Spleen (tissue), 7 donors: ENCODE measurements at regions not wholly inside any gene's neighbourhood (a gene's known extent, or its start where the extent isn't known, plus 50 kb on each side); places are given as distances from the start of the nearest gene placed in this dataset.

Source experiments
- CTCF ChIP-seq, 11 experiments: fragments of 200-600 bp in 7 of 11; fragments of 450-650 bp in 4 of 11; sonication (generic) in 4 of 11; IDR thresholded peaks in 8 of 11; conservative IDR thresholded peaks in 3 of 11; 1 replicate in 7 of 11; 2 replicates in 4 of 11; pipeline versions ENCODE4 v1.4.0 to v1.8.0; 2016 to 2021; ENCODE audit warnings: antibody characterized with exemption in 11 of 11, inconsistent platforms in 4 of 11, mild to moderate bottlenecking in 1 of 11
- POLR2A ChIP-seq, 3 donors: fragments of 450-650 bp; IDR thresholded peaks; one replicate each; pipeline ENCODE4 v1.5.1; 2017; ENCODE audit warnings: antibody characterized with exemption in 3 of 3, mild to moderate bottlenecking in 1 of 3
- POLR2AphosphoS5 ChIP-seq, 3 donors: sonication (generic); formaldehyde crosslinking; IDR thresholded peaks; one replicate each; pipeline ENCODE4 v1.5.1; 2017; ENCODE audit warnings: antibody characterized with exemption in 3 of 3
- donor health status: DM: no; HTN: no; CAD: no; lungs with moderate emphysema.
- donor health status: DM: no; HTN: no; CAD: no.
- donor health status: DM: no; HTN: no; CAD: no.

- TF ChIP-seq CTCF (IDR thresholded peaks at IDR 0.05 in 8 of 11, conservative IDR thresholded peaks at IDR 0.05 in 3 of 11), result no peak
- no peak for TF ChIP-seq POLR2A (IDR thresholded peaks at IDR 0.05)
- TF ChIP-seq POLR2AphosphoS5 (IDR thresholded peaks at IDR 0.05), result no peak
Observed at GRCh38 chr13:44088991-44089413, 209.3 kb downstream of the LACC1 start.
